AG09319 (cell line): ENCODE measurements at regions not wholly inside any gene's neighbourhood (a gene's known extent, or its start where the extent isn't known, plus 50 kb on each side); places are given as distances from the start of the nearest gene placed in this dataset.

ENCODE experiments used
- DNase-seq: peaks from one replicate; pipeline ENCODE4 v3.0.0-alpha.2; 2010; ENCODE audit warnings: low read depth; ENCODE audit errors: extremely low read depth
- TF ChIP-seq, protein P1 (sequence below): IDR thresholded peaks from 2 replicates; pipeline ENCODE4 v1.5.1; 2011; ENCODE audit warnings: low read depth, mild to moderate bottlenecking, inconsistent platforms, low read length, moderate library complexity

DNA sequence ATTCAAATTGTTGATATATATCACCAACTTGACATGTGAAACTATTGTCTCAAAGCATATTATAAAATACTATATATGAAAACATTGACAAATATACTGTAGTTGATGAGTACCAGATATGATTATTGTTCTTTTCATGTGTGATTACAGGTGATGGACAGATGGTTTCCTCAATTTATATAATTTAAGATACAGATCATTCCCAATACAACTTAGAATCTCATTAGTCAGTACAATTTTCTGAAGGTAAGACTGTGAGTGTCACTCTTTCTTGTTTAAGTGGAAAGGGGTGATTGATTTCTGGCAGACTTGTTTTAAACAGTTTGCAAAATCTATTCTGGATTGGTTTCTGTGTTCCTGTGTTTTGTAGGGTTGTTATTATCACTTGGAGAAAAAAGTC lies 498.8 kb downstream of the IRS2 start:
- TF ChIP-seq, protein P1, sequence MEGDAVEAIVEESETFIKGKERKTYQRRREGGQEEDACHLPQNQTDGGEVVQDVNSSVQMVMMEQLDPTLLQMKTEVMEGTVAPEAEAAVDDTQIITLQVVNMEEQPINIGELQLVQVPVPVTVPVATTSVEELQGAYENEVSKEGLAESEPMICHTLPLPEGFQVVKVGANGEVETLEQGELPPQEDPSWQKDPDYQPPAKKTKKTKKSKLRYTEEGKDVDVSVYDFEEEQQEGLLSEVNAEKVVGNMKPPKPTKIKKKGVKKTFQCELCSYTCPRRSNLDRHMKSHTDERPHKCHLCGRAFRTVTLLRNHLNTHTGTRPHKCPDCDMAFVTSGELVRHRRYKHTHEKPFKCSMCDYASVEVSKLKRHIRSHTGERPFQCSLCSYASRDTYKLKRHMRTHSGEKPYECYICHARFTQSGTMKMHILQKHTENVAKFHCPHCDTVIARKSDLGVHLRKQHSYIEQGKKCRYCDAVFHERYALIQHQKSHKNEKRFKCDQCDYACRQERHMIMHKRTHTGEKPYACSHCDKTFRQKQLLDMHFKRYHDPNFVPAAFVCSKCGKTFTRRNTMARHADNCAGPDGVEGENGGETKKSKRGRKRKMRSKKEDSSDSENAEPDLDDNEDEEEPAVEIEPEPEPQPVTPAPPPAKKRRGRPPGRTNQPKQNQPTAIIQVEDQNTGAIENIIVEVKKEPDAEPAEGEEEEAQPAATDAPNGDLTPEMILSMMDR, result no peak

DNA sequence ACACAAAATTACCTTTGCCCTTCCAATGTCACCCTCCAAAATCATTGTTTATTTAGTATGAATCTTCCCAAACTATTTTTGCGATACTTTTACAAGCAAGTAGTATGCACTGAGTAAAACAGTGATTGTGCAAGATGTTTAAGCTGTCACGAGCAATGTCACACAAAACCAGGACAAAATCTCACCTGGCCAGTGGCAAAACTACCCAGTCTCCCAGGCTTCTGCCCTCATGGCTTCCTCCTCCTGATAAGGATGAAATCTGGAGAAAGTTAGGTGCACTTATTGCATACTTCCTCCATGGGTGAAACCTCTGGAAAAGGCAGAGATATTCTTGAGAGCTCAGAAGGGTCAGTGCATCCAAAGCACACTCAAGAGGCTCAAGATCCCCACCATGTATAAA lies 500.8 kb downstream of the IRS2 start:
- DNase-seq, result no peak
- TF ChIP-seq, protein P1, result no peak

More for the DNA sequence above, 498.8 kb downstream of the IRS2 start:
- no peak for DNase-seq

DNA sequence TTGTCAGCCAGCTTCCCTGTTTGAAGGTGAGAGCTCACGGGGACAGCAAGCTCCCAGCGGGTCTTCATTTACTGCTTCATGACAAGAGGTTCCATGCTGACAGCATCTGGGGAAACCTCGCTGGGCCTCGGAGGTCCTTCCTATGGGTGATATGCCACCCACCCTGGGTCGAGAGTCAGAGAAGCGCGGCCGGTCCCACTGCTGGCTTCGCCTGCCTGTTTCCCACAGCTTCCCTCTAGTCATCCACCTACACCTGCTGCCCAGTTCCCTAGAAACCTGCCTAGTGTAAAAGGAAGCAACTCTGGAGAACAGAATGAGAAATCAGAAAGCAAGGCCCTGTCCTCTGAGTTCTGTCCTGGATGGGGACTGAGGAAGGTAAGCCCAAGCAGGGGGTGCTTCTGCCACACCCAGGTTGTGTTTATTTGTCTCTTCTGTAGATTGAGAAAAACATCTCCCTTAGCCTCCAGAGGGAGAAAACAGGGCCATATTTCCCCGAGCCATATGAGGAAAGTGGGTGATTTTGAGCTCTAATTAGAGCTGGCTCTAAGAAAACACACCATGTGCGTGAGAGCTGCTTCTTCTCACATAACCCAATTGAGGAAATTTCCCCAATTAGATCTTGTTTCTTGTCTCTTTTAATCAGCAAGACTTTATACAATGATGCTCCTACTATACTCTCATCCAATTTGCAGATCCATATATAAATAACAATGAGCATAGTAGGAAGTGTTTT lies 504.3 kb downstream of the IRS2 start:
- no peak for DNase-seq
- TF ChIP-seq, protein P1, result no peak

DNA sequence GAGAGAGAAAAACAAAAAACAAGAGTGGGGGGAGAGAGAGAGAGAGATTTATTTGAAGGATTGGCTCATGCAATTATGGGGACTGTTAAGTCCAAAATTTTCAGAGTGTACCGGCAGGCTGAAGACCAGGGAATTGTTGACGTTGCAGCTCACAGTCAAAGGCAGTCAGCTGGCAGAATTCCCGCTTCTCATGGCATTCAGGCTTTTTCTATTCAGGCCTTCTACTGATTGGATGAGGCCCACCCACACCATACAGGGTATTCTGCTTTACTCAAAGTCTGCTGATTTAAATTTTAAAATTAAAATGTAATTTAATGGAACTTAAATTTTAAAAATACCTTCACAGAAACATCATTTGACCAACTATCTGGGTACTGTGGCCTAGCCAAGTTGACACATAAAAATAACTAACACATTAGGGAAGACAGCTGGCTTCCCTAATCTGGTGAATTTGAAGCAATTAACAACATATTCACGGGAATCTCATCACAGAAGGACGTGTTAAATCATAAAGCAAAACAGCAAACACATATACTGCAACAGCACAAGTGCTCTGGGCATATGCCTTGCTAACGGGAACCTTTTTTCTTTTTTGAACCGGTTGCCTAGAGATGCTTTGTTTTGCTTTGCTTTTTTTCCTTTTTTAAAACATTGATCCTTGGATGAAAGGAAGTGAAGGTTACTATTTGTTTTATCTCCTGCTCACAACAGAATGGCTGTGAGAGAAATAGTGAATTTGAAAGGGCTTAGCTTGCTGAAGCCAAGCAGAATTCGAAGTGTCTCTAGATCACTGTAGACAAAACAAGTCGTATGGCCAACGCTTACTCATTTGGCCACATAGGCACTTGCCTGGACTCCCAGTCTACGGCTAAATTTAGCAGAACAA lies 505.1 kb downstream of the IRS2 start:
- TF ChIP-seq, protein P1, result no peak

DNA sequence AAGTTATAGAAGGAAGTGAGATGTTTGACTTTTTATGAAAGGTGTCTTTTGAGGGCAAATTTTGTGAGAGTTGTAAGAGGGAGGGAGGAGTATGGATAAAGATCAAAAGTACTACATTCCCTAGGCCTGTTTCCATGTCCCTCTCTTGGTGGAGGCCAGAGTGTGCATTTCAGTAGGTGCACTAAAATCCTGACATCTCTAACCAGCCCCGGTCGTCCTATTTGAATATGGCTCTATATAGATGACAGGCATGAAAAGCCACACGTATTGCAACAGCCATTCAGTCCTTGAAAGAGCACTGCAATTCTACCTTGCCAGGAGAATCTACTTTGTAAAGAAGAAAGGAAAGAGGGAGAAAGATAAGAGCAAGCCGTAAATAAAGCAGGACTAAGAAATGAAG lies 510.1 kb downstream of the IRS2 start:
- DNase-seq, result no peak
- TF ChIP-seq, protein P1, result no peak

More for the DNA sequence above, 505.1 kb downstream of the IRS2 start:
- DNase-seq, result no peak

DNA sequence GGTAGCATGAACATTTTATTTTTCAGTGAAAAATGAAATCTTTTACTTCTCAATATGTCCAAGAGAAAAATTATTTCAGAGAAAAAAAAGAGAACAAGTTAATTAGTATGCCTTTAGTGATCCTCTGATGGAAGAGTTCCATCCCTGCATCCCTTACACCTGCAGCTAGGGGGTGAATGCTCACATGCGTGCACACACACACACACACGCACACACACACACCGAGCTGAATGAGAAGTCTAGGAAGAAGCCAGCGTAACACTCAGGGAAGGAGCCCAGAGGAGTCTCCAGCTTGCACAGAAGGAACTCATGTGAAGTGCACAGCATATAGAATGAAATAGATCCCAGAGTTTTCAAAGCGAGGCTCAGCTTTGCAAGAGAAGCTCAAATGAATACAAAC lies 510.5 kb downstream of the IRS2 start:
- TF ChIP-seq, protein P1, result no peak; the same call in 1 of the 2 replicates
- no peak for DNase-seq

DNA sequence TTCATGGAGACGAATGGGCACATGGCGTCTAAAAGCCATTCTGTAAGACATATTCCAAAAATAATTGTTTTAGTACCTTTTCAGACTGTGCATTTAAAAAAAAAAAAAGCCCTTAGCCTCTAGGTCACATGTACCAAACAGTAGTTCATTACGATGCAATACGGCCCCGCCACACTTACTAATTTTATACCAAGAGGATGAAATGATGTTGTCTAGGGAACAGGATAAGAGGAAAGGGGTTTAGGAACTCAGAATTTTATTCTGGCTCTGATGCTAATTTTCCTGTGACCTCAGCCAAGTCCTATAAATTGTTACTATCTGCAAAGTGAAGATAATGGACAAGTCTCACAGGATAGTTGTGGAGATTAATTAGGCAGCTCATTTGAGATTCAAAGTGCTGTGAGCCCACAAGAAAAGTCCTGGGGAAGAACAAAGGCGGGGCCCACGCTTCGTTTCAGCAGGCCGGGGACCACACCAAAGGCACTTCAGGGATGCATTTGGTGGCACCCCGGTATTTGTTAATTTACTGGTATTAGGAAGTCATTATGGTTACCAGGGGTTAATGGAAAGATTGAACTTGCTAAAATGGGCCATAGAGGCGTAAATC lies 511.1 kb downstream of the IRS2 start:
- DNase-seq, result no peak
- TF ChIP-seq, protein P1, result no peak
